Chondrocyte (in vitro differentiated cells): ENCODE measurements at regions not wholly inside any gene's neighbourhood (a gene's known extent, or its start where the extent isn't known, plus 50 kb on each side); places are given as distances from the start of the nearest gene placed in this dataset.

Experiments
- DNase-seq: peaks from one replicate; pipeline ENCODE4 v3.0.0; 2021; ENCODE audit warnings: mixed read lengths, low spot score
- H3K27ac Mint-ChIP-seq: one replicate; pipeline ENCODE4 v1.8.0; 2021; ENCODE audit warnings: mild to moderate bottlenecking, moderate library complexity, mixed read lengths; ENCODE audit not compliant: unreplicated experiment
- H3K27me3 Mint-ChIP-seq: 2 replicates; pipeline ENCODE4 v1.8.0; 2021; ENCODE audit warnings: low read depth, mixed read lengths
- H3K36me3 Mint-ChIP-seq: 2 replicates; pipeline ENCODE4 v1.8.0; 2021; ENCODE audit warnings: low read depth, mixed read lengths
- H3K4me1 Mint-ChIP-seq: 2 replicates; pipeline ENCODE4 v1.8.0; 2021; ENCODE audit warnings: low read depth, mild to moderate bottlenecking, mixed read lengths
- H3K4me3 Mint-ChIP-seq: one replicate; pipeline ENCODE4 v1.8.0; 2021; ENCODE audit warnings: mild to moderate bottlenecking, moderate library complexity, mixed read lengths; ENCODE audit not compliant: unreplicated experiment
- H3K9me3 Mint-ChIP-seq: 2 replicates; pipeline ENCODE4 v1.8.0; 2021; ENCODE audit warnings: low read depth, mixed read lengths
- TF ChIP-seq, protein P1 (sequence below): fragments of 200-600 bp; sonication (generic); IDR thresholded peaks from 2 replicates; pipeline ENCODE4 v1.5.0; 2021; ENCODE audit warnings: antibody characterized with exemption, mild to moderate bottlenecking, moderate library complexity

DNA sequence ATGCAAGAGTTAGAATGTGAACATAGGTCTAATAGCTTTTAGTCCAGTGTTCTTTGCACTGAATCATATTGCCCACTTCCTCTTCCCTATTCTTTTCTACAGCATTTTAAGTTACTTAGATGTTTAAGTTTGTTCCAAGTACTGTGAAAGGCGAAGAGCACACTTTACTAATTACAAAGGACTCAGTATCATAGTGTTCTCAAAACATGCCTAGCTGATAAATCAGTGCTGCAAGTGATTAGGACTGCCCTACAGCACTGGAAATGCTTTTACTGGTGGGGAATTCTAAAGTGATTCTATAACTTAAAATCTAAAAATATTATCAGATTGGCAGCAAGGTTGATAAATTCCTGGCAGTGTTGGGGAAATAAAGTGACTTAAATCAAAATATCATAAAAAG, 177.9 kb upstream of the KCNN2 start:
- TF ChIP-seq, protein P1, sequence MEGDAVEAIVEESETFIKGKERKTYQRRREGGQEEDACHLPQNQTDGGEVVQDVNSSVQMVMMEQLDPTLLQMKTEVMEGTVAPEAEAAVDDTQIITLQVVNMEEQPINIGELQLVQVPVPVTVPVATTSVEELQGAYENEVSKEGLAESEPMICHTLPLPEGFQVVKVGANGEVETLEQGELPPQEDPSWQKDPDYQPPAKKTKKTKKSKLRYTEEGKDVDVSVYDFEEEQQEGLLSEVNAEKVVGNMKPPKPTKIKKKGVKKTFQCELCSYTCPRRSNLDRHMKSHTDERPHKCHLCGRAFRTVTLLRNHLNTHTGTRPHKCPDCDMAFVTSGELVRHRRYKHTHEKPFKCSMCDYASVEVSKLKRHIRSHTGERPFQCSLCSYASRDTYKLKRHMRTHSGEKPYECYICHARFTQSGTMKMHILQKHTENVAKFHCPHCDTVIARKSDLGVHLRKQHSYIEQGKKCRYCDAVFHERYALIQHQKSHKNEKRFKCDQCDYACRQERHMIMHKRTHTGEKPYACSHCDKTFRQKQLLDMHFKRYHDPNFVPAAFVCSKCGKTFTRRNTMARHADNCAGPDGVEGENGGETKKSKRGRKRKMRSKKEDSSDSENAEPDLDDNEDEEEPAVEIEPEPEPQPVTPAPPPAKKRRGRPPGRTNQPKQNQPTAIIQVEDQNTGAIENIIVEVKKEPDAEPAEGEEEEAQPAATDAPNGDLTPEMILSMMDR = no peak
- H3K4me1 Mint-ChIP-seq = peaks cover 18% of the 10 kb centered on the region
- H3K27ac Mint-ChIP-seq = no peak overlapping the region
- peaks cover 8% of the 10 kb centered on the region for H3K9me3 Mint-ChIP-seq
- H3K36me3 Mint-ChIP-seq = no peaks in the 10 kb centered on the region
- DNase-seq = no peak
- no peaks in the 10 kb centered on the region for H3K27me3 Mint-ChIP-seq
- H3K4me3 Mint-ChIP-seq = no peak overlapping the region

- H3K27ac Mint-ChIP-seq = no peak overlapping the region
Observed at GRCh38 chr5:114185274-114185673, 176.6 kb upstream of the KCNN2 start.

GRCh38 chr5:114191441-114191840, 170.4 kb upstream of the KCNN2 start:
- no peaks in the 10 kb centered on the region for H3K36me3 Mint-ChIP-seq
- peaks cover 3% of the 10 kb centered on the region for H3K9me3 Mint-ChIP-seq
- H3K27ac Mint-ChIP-seq = no peak overlapping the region
- no peak for DNase-seq
- TF ChIP-seq, protein P1 = no peak
- H3K4me1 Mint-ChIP-seq = no peaks in the 10 kb centered on the region
- no peaks in the 10 kb centered on the region for H3K27me3 Mint-ChIP-seq
- no peak overlapping the region for H3K4me3 Mint-ChIP-seq

More at GRCh38 chr5:114185274-114185673, 176.6 kb upstream of the KCNN2 start:
- TF ChIP-seq, protein P1 = no peak
- Mint-ChIP-seq H3K36me3 (no peaks in the 10 kb centered on the region), H3K4me3 (no peak overlapping the region), H3K9me3 (peaks cover 8% of the 10 kb centered on the region), H3K27me3 (no peaks in the 10 kb centered on the region), H3K4me1 (peaks cover 11% of the 10 kb centered on the region)
- no peak for DNase-seq

DNA sequence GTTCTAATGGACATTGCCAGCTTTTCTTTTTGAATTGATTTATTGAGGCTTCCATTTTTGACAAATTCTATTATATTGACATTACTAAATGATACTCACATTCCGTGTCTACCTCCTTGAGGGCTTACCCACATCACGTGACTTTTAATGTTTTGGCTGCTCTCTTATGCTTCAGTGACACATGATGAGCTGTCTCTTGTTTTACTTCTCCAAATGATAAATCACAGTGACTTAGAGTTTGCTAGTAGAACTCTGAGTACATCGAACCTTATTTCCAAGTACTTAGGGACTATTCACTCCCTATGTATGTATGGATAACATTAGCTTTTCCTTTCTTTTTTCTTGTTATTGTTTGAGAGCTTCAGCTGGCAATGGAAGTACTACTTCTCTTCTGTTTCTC, 169.8 kb upstream of the KCNN2 start:
- Mint-ChIP-seq H3K27me3 (peaks cover 2% of the 10 kb centered on the region), H3K4me3 (no peak overlapping the region), H3K9me3 (peaks cover 3% of the 10 kb centered on the region), H3K4me1 (no peaks in the 10 kb centered on the region), H3K36me3 (no peaks in the 10 kb centered on the region), H3K27ac (no peak overlapping the region)
- DNase-seq = no peak
- TF ChIP-seq, protein P1 = no peak

DNA sequence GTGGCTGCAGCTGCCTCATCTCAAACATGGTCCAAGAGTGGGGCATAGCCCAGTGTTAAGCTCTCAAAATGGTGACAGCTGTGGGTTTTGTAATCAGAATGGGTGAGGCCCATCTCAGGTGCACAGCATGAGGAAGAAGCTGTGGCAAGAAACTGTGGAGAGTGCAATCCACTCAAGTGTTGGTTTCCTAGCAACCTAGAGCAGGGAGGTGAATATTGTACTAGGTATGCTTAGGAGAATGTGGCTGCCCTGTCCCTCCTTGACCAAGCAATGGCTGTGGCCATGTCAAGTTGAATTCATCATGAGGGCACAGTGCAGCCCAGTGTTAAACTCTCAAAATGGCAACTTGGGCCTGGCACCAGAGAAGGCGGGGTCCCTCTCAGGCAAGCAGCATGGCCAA, 160.5 kb upstream of the KCNN2 start:
- H3K4me3 Mint-ChIP-seq = no peak overlapping the region
- TF ChIP-seq, protein P1 = no peak
- no peak for DNase-seq
- no peaks in the 10 kb centered on the region for H3K36me3 Mint-ChIP-seq
- no peak overlapping the region for H3K27ac Mint-ChIP-seq
- no peaks in the 10 kb centered on the region for H3K4me1 Mint-ChIP-seq
- H3K27me3 Mint-ChIP-seq = peaks cover 5% of the 10 kb centered on the region
- H3K9me3 Mint-ChIP-seq = peaks cover 15% of the 10 kb centered on the region
